Nephron (organoid): ENCODE measurements at regions not wholly inside any gene's neighbourhood (a gene's known extent, or its start where the extent isn't known, plus 50 kb on each side); places are given as distances from the start of the nearest gene placed in this dataset.

Experiments
- H3K27ac Mint-ChIP-seq, 3 experiments: 2 replicates each; pipeline ENCODE4 v1.8.0; 2020; ENCODE audit warnings: mixed read lengths in 3 of 3, mild to moderate bottlenecking in 2 of 3, moderate library complexity in 1 of 3
- H3K27me3 Mint-ChIP-seq: 2 replicates; pipeline ENCODE4 v1.8.0; 2021; ENCODE audit warnings: low read depth, mild to moderate bottlenecking, moderate library complexity, mixed read lengths
- H3K36me3 Mint-ChIP-seq: 2 replicates; pipeline ENCODE4 v1.8.0; 2020; ENCODE audit warnings: low read depth, mixed read lengths
- H3K4me1 Mint-ChIP-seq: 2 replicates; pipeline ENCODE4 v1.8.0; 2020; ENCODE audit warnings: mixed read lengths
- H3K4me3 Mint-ChIP-seq, 3 experiments: 2 replicates each; pipeline ENCODE4 v1.8.0; 2020; ENCODE audit warnings: mild to moderate bottlenecking in 3 of 3, mixed read lengths in 3 of 3, moderate library complexity in 2 of 3
- H3K9me3 Mint-ChIP-seq: 2 replicates; pipeline ENCODE4 v1.8.0; 2020; ENCODE audit warnings: mixed read lengths
- CTCF ChIP-seq, 3 experiments: fragments of 200-600 bp; sonication (generic); IDR thresholded peaks; one replicate each; pipeline ENCODE4 v1.5.0; 2021; ENCODE audit warnings: antibody characterized with exemption in 3 of 3; ENCODE audit not compliant: unreplicated experiment in 3 of 3

- no peaks in the 10 kb centered on the region for H3K36me3 Mint-ChIP-seq
- no peaks in the 10 kb centered on the region for H3K9me3 Mint-ChIP-seq
- TF ChIP-seq CTCF (IDR thresholded peaks at IDR 0.05; ENCODE audit: unreplicated experiment in 3 of 3), result no peak
- peaks cover 8% of the 10 kb centered on the region for H3K4me1 Mint-ChIP-seq
- peaks cover 43% of the 10 kb centered on the region for H3K27me3 Mint-ChIP-seq
- no peak overlapping the region for H3K4me3 Mint-ChIP-seq
- no peak overlapping the region for H3K27ac Mint-ChIP-seq
Measured at GRCh38 chr20:61126369-61127195, 125.5 kb upstream of the CDH4 start.

GRCh38 chr20:61127311-61128039 lies 124.6 kb upstream of the CDH4 start:
- peaks cover 8% of the 10 kb centered on the region for H3K4me1 Mint-ChIP-seq
- peaks cover 45% of the 10 kb centered on the region for H3K27me3 Mint-ChIP-seq
- H3K27ac Mint-ChIP-seq, result no peak overlapping the region
- TF ChIP-seq CTCF (IDR thresholded peaks at IDR 0.05; ENCODE audit: unreplicated experiment in 3 of 3), result no peak
- H3K9me3 Mint-ChIP-seq, result no peaks in the 10 kb centered on the region
- no peaks in the 10 kb centered on the region for H3K36me3 Mint-ChIP-seq
- H3K4me3 Mint-ChIP-seq, result no peak overlapping the region

GRCh38 chr20:61128701-61129269 lies 123.3 kb upstream of the CDH4 start:
- Mint-ChIP-seq H3K4me3 (no peak overlapping the region), H3K9me3 (no peaks in the 10 kb centered on the region), H3K27ac (no peak overlapping the region), H3K36me3 (no peaks in the 10 kb centered on the region), H3K27me3 (peaks cover 41% of the 10 kb centered on the region), H3K4me1 (peaks cover 8% of the 10 kb centered on the region)
- TF ChIP-seq CTCF (IDR thresholded peaks at IDR 0.05; ENCODE audit: unreplicated experiment in 3 of 3), result no peak

GRCh38 chr20:61129311-61129710 lies 122.8 kb upstream of the CDH4 start:
- no peak overlapping the region for H3K27ac Mint-ChIP-seq
- peaks cover 46% of the 10 kb centered on the region for H3K27me3 Mint-ChIP-seq
- H3K36me3 Mint-ChIP-seq, result no peaks in the 10 kb centered on the region
- no peak overlapping the region for H3K4me3 Mint-ChIP-seq
- no peaks in the 10 kb centered on the region for H3K9me3 Mint-ChIP-seq
- no peak for TF ChIP-seq CTCF (IDR thresholded peaks at IDR 0.05; ENCODE audit: unreplicated experiment in 3 of 3)
- peaks cover 8% of the 10 kb centered on the region for H3K4me1 Mint-ChIP-seq

GRCh38 chr20:61130156-61130555 lies 121.9 kb upstream of the CDH4 start:
- H3K9me3 Mint-ChIP-seq, result no peaks in the 10 kb centered on the region
- no peak overlapping the region for H3K27ac Mint-ChIP-seq
- H3K27me3 Mint-ChIP-seq, result peaks cover 51% of the 10 kb centered on the region
- H3K4me3 Mint-ChIP-seq, result no peak overlapping the region
- H3K4me1 Mint-ChIP-seq, result peaks cover 17% of the 10 kb centered on the region
- no peak for TF ChIP-seq CTCF (IDR thresholded peaks at IDR 0.05; ENCODE audit: unreplicated experiment in 3 of 3)
- no peaks in the 10 kb centered on the region for H3K36me3 Mint-ChIP-seq
